GM11168 (cell line): ENCODE measurements at regions not wholly inside any gene's neighbourhood (a gene's known extent, or its start where the extent isn't known, plus 50 kb on each side); places are given as distances from the start of the nearest gene placed in this dataset.

Source experiments
- in situ Hi-C: fragments of 300-500 bp; cut with MboI; formaldehyde crosslinking; loops from one replicate; pipeline ENCODE4 v1.12.0; 2022; ENCODE audit warnings: low sequenced_read_pairs; ENCODE audit not compliant: unreplicated experiment

DNA sequence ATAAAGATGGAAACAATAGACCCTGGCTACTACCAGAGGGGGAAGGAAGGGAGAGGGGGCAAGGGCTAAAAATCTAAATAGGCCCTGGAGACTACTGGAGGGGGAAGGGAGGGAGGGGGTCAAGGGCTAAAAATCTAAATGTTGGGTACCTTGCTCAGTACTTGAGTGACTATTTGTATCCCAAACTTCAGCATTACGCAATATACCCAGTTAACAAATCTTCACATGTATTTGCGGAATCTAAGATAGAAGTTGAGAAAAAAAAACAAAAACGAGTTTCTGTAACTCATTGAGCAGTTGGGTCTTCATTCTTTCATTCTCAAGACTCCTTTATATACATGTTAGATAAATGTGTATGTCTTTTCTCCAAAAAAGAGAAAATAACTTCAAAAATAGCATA lies 537.4 kb downstream of the TAF11L14 start:
- in situ Hi-C loops, result no loop called here

DNA sequence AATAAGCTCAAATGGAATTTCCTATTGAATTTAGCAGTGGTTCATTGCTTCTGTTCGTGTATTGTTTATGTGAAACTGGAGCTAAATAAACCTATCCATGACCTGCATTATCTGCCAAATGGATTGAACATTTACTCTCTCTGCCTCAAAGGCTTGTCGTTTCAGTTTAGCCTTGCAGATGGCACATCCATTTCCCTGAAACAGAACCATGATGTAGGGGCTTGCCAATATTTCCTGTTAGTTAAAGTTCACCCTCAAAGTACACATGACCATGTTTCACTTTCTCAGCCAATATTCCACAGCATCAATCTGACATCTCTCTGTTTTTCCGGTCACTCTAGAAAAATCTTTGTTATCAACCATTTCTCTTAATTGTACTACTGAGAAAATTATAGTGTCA lies 545.3 kb downstream of the TAF11L14 start:
- in situ Hi-C loops, result no loop called here

DNA sequence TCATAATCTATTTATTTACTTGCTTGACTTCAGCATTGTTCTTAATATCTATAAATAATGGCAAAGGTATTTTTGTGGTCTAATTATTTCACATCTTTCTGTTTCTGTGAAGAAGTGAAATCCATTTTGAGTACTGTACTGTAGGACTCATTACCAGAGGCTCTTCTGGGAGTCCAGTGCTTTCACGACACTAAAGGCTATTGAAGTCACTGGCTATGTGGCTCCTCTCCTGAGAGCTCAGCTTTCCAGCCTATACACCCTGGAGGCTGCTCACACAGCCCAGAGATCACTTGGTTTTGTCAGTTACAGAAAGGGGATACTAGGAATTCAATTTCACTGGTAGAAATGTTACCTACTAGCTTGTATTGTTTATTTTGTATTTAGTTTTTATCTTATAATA lies 547.3 kb downstream of the TAF11L14 start:
- in situ Hi-C loops, result no loop called here

DNA sequence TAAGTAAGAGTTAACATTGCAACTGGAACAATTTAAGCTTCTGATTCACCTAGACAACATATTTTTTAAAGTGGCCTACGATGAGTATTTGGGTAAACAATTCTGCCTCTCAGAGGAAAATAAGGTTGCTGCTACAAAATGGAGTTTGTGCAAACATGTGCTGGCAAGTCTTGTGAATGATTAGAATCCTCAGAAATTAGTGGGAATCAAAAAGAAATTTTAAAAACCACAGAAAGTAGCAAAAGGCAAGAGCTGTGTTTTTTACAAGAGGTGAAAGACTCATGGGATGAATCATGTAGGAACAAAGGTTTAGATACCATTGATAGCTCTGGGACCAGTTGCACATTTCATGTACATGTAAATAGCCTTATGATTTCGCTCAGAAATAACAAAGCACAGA lies 561.6 kb downstream of the TAF11L14 start:
- in situ Hi-C loops, result no loop called here

DNA sequence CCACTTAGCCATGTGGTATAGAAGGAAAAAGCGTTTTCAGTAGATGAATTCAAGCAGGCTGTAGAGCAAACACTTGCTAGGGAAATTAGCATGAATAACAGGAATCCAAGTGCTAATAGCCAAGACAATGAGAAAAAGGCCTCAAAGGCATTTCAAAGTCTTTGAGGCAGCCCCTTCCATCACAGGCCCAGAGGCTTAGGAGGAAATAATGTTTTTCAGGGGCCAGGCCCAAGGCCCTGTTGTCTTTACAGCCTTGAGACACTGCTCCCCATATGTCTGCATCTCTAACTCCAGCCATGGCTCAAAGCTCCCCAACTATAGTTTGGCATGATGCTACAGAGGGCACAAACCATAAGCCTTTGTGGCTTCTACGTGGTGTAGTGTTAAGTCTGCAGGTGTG lies 563.5 kb downstream of the TAF11L14 start:
- in situ Hi-C loops, result no loop called here

GRCh38 chr5:18202164-18202563 lies 567.9 kb downstream of the TAF11L14 start:
- in situ Hi-C loops, result no loop called here

DNA sequence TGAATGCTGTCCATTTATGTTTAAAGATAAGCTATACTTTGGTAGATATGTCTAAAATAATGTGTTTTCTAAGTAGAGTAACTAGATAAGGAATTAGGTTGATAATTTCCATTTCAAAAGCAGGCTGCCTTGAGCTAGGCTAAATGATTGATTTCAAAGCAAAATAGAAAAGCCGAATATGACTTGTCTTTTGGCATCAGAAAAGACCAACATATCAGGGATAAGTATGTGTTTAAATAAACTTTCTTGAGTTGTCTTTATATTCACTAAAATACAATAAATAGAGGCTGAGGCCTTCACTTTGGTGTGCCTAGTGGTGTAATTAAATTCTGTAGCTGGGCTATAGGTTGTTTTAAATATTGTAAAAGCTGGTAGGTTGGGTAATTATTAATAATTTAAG lies 569.0 kb downstream of the TAF11L14 start:
- in situ Hi-C loops, result no loop called here

- in situ Hi-C loops, result no loop called here
Measured at GRCh38 chr5:18213666-18214065, 579.4 kb downstream of the TAF11L14 start.

DNA sequence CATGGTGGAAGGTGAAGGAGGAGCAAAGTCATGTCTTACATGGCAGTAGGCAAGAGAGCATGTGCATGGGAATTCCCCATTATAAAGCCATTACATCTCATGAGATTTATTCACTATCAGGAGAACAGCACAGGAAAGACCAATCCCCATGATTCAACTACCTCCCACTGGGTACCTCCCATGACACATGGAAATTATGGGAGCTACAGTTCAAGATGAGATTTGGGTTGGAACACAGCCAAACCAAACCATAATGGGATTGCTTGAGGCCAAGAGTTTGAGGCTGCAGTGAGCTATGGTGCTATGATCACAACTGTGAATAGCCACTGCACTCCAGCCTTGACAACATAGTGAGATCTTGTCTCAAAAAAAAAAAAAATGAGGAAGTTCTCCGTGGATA lies 581.8 kb downstream of the TAF11L14 start:
- in situ Hi-C loops, result no loop called here

DNA sequence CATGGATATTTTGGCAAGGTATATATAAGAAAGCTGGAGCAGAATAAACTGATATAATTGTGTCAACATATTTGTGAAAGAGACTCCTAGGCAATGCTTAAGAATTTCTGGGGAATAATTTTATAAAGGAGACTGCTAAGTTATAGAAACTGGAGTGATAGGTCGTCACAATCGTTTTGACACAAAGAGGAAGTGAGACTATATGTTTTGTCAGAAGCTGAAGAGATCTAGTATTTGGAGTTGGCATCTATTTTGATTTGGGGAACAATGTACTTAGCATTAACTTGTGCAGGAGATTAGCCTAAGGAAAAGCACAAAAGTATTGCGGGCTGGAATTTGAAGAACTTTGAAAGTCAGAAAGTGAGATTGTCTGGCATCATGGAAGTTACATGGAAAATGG lies 582.5 kb downstream of the TAF11L14 start:
- in situ Hi-C loops, result no loop called here

DNA sequence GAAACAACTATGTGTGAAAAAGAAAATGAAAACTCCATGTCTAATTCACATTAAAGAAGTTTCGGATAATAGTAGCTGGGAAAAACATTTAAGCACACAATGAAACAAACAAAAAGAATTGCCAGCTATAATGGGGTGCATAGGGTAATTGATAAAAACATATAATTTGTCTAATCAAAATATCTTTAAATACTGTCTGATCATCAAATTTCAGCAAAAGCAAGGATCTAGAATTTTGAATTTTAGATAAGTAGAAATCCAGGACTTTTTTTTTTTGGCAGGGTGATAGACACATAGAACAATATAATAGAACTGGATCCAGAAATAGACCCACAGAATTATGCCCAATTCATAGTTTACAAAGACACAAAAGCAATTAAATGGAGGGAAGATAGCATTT lies 585.0 kb downstream of the TAF11L14 start:
- in situ Hi-C loops, result no loop called here

- in situ Hi-C loops, result no loop called here
Measured at GRCh38 chr5:18220631-18221030, 586.4 kb downstream of the TAF11L14 start.

DNA sequence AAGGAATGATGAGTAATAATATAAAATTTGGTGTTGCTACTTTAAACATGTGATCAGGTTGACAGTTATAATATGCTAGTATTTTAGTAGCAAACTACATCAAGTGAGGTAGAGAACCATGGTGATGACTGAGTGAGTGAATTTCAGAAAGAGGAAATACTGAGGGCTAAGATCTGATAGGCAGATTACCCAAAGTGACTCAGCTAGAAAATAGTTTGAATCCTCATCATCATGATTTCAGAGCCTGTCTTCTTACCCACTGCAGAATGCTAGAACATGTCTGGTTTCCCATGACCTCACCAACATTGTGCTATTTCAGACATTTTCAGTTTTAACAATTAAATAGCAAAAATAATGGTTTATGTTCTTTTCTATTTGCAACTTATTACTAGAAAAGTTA lies 602.1 kb downstream of the TAF11L14 start:
- in situ Hi-C loops, result no loop called here

DNA sequence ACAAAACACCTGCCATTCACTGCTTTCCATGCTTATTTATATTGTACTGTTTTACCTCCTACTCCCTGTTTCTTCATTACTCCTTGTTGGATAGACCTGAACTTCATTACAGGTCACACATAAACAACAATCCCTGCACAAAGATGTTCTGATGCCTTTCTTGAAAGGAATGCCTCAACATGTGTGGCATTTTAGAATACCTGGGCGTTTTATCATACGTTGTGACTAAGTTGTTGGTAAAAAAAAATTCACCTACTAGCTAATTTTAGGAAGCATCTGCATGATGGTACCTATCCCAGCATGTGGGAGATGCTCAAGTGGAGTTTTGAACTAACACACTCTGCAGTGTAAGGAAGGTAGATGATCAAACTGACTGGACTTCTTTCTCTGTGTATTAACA lies 604.1 kb downstream of the TAF11L14 start:
- in situ Hi-C loops, result no loop called here

DNA sequence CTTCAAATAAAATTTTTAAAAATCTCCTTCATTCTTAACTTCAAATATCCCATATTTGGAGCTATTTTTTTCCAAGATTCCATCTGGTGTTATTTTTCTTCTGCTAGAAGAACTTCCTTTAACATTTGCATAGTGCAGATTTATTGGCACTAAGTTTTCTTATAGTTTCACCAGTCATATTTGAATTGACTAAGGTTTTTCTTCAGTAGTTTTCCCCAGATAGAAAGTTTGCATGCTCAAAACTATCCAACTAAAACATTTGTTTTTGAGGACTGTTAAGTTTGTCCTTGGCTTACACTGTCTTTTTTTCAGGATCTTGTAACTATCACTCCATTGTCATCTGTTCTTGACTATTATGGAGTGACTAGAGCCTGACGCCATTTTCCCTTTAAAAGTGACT lies 606.7 kb downstream of the TAF11L14 start:
- in situ Hi-C loops, result no loop called here

GRCh38 chr5:18243846-18244245 lies 609.6 kb downstream of the TAF11L14 start:
- in situ Hi-C loops, result no loop called here

DNA sequence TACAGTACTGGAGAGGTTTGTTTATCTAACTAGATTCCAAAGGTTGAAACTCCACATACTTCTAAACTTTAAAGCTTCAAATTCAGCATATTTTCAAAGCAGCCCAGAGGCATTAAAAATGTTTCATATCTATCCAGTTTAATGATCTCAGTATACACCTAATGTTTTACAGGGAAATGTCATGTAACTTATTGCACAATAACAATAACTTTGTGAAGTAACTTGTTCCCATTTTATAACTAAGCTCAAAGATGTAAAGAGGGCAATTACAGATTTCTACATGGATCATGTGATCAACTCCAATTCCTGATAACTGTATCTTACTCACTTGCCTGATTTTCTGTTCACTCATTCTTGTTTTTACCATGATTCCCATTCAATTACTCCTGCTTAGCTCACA lies 610.0 kb downstream of the TAF11L14 start:
- in situ Hi-C loops, result no loop called here

- in situ Hi-C loops, result no loop called here
Measured at GRCh38 chr5:18252559-18252958, 618.3 kb downstream of the TAF11L14 start.

DNA sequence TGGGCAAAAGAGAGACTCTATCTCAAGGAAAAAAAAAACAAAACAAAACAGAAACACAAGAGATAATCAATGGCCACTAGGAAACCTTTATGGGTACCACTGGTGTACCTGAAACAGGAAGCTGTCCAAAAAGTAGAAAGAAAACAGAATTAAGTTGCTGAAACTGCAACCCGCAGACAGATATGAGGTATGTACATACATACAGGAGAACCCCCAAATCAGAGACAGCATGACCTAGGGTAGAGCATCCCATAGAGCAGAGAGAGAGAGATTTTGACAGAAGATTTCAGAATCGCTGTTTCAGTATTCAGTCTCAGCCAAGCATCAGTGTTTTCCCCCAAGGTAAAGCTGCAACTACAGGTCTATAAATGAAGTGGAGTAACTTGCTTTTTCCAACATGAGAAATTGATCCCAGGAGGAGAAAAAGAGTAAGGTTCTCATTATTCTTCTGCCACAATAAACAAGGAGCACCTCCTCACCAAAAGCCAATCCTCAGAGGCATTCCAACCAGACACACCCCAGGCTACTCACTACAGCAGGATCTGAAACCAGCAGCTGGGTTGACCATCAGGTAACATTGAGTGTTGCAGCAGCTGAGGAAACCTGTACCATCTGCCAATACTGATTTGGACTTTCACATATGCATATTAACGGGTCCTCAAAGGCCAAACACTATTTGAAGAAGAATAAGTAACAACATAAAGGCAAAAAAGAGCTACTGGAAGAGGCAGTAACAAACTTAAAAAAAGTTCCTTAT lies 630.0 kb downstream of the TAF11L14 start:
- in situ Hi-C loops, result no loop called here

DNA sequence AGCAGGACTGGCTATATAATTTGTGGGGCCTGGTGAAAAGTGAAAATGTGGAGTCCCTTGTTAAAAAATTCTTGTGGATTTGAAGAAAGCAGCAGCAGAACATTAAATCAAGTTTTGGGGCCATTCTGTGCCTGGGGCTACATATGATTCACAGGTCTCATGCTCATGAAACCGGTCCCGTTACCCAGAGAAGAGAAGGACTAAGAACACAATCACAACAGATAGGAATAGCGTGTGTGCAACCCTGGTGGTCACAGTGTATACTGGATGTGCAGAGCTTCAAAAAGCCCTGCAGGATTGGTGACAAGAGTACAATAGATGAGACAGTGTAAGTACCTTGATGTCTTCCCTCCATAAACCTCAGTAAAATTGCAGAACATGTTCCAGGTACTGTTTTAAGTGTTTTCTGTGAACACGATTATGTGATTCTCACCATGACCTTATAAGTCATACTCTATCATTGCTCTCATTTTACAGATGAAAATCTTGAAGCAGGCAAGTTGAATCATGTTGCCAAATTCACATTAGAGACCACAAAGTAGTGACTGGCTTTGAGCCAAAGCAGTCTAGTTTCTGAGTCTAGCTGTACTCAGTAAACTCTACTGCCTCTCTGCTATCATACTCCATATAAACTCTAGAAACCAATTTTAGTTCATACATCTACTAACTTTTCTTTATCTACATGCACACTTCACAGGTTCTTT lies 636.5 kb downstream of the TAF11L14 start:
- in situ Hi-C loops, result no loop called here

GRCh38 chr5:18276939-18277338 lies 642.7 kb downstream of the TAF11L14 start:
- in situ Hi-C loops, result no loop called here
